H54 (cell line): ENCODE measurements at regions not wholly inside any gene's neighbourhood (a gene's known extent, or its start where the extent isn't known, plus 50 kb on each side); places are given as distances from the start of the nearest gene placed in this dataset.
"Not testable (repeated sequence)": the region's sequence is repeated elsewhere in the genome, so short reads cannot be mapped to it uniquely, and the experiment has no call there.

Source experiments
- DNase-seq: peaks from one replicate; pipeline ENCODE4 v3.0.0; 2011; ENCODE audit warnings: low spot score, mixed read lengths; ENCODE audit not compliant: insufficient read length
- FAIRE-seq: peaks from 3 replicates; lab custom pipeline; 2011; peaks lifted over from hg19 to GRCh38; lab: Jason Lieb, UNC
- POLR2A ChIP-seq: IDR thresholded peaks from 2 replicates; pipeline ENCODE4 v1.6.1; 2011; ENCODE audit warnings: low read depth, mild to moderate bottlenecking, low read length

DNA sequence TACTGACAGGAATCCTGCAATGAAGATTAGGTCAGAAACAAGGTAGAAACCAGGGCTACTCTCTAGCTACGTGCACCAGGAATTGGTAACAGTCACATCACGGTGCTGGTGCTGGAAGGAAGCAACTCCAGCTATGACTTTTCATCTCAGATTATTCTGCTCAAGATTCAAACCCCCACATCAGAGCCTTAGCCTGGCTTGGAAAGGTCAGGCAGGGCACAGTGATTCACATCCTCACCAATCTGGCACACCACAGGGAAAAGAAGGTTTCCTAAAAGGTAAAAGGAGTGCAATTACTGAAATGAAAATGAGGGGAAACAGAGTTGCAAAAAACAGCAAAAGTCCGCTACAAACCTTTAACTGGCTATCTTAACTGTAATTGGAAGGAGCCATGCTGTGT lies 240.2 kb upstream of the NPSR1 start:
- DNase-seq (no peak), FAIRE-seq (peak; percentile 61)
- no peak for TF ChIP-seq POLR2A

DNA sequence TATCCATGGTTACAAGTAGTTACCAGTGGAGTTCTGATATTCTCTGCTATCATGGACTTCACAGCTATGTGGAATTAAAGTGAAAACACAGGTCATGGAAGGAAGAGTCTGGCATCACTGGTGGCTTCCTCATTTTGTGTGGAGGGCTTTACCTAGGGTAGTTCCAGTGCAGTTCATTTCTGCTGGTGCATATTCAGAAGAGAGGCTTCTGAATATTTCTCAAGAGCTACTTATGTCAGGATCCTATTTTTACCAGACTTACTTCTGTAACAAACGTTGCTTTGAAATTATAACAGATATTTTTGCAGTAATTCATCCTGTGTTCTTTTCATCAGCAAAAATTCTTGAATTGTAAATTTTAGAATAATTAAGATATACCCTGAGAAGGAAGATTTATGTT lies 236.5 kb upstream of the NPSR1 start:
- no peak for TF ChIP-seq POLR2A
- DNase-seq (no peak), FAIRE-seq (no peak)

DNA sequence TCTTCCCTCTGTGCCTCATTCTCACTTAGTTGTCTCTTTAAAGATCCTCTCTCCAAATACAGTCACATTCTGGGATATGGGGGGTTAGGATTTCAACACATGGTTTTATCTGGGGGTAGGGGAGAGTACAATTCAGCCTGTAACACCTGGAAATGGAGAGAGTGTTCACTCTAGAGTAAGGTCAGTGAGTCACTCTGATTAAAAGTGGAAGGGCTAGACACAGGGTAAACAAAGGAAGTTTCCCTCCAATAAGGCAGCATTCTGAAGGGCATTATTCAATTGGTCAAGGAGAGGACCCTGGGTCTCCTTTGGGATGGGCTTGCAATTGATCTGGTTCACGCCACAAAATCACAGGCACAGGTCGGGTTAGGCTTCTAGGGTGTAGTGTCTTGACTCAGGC lies 232.8 kb upstream of the NPSR1 start:
- FAIRE-seq (peak; percentile 55), DNase-seq (no peak)
- no peak for TF ChIP-seq POLR2A

DNA sequence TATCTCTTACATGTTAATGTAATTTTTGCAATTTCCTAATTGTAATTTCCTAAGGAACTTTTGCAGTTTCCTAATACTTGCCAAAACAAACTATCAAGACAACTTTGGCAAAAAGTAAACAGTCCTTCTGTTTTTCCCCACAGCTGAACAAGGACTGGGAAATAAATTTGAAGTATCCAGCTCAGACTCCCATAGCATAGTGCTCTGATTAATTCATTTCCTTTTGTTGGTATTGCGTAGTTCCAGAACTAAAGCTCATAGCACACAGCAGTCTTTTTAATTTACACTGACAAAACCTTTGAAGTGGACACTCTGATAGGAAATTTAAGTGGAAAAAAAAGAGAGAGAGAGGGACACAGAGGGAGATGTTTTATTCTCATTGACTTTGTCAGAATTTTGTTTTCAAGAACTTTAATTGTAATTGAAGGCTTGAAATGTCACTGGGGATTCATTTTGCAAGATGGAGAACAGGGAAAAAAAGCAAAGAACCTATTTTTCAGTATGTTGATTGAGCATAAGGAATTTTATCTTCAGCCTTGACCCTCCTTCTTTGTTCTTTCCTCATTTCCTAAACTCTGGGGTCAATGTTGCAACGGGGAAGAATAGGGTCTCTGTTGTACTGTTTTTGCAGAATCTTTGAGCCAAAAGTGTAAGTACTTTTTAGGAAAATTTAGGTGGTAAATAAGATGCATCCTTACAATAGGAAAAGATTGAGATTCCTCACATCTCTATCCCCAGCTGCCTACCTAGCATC lies 232.2 kb upstream of the NPSR1 start:
- TF ChIP-seq POLR2A, result no peak
- DNase-seq (no peak), FAIRE-seq (peak; percentile 33)

DNA sequence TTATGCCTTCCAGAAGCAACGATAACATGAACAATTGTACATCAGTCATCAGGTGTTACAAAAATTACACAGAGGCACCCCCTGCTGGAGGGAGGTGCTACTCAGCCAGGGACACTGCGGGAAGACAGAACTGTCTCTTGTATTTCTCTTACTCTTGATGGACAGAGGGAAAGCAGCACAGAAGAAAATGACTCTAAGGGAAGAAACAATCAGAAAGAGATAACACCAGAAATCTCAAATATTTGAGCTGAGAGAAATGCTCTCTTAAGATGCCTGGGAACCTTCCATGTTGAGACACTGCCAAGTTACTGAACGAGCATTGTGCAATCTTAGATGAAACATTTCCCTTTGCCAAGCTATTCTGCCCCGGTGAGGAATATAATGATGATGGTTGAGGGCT lies 227.6 kb upstream of the NPSR1 start:
- FAIRE-seq, result peak; percentile 33
- no peak for TF ChIP-seq POLR2A
- DNase-seq, result peak; percentile 42

DNA sequence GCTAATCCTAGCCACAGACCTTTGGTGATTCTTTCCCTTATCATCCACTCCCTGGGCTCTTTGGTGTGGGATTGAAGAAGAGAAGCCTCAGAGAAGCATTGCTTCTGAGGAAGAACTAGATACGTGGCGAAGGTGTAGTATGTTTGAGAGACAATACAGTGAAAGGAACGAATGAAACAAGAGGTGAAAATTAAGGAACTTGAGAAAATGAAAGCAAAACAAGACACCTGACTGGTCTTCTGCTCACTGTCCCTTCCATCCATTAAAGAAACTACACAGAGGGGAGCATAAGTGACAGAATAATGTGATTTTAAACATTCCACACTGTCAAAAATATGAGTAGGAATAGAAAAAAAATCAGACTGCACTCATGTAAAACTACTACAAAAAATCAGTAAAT lies 219.6 kb upstream of the NPSR1 start:
- no peak for TF ChIP-seq POLR2A
- DNase-seq (no peak), FAIRE-seq (no peak)

DNA sequence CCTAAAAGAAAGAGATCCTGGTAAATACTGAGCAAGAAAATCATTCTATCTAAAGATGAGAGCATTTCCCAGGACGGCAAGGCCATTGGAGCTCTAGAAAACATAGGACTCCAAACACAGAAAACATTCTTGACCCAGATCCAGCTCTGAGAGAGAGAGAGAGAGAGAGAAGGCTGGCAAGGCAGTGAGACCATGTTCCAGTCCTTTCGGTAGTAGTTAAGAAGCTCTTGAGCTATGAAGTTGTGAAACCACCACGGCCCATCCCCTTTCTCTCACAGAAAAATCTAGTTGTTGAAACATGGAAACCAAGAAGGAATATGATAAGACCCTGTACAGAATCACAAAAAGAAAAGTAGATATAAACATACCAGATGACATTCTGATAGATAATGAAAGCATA lies 212.4 kb upstream of the NPSR1 start:
- no peak for TF ChIP-seq POLR2A
- no peak for FAIRE-seq
- no peak for DNase-seq

DNA sequence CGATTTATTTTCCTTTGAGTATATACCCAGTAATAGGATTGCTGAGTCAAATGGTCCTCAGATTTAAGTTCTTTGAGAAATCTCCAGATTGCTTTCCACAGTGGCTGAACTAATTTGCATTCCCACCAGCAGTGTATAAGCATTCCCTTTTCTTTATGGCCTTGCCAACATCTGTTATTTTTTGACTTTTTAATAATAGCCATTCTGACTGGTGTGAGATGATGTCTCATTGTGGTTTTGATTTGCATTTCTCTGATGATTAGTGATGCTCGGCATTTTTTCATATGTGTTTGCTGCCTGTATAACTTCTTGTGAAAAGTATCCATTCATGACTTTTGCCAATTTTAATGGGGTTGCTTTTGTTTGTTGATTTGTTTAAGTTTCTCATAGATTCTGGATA lies 209.5 kb upstream of the NPSR1 start:
- DNase-seq, FAIRE-seq: not testable (repeated sequence)

DNA sequence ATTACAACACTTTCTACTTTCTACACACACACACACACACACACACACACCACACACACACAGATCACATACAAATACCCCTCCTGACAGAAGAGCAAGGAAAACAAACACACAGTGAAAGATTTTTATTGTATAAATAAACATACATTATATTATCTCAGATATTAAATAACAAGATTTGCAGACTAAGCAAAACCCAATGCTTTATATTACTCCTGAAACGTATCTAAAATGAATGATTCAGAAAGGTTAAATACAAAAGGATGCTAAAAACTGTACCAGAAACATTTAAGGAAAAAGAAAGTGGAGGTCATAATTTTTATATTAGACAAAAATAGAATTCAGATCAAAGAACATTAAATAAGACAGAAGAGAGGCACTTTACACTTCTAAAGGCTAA lies 208.3 kb upstream of the NPSR1 start:
- no peak for TF ChIP-seq POLR2A
- FAIRE-seq (no peak), DNase-seq (no peak)

DNA sequence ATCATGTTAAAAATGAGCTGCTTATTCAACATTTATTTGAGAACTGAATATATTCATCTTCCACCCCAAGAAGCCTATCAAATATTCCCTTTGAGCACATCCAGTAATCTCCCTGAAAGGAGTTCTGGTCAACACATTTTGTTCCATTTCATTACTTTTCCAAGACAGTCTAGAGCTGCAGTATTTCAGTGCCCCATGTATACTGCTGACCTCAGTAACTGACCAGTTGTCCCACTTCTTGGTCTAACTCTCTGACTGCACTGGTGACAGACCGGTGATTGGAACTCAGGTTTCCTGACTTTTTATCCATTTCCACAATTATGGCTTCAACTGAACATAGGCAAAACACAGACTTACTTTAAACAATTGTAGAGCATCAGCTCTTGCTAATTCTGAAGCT lies 206.8 kb upstream of the NPSR1 start:
- DNase-seq (no peak), FAIRE-seq (no peak)
- no peak for TF ChIP-seq POLR2A

DNA sequence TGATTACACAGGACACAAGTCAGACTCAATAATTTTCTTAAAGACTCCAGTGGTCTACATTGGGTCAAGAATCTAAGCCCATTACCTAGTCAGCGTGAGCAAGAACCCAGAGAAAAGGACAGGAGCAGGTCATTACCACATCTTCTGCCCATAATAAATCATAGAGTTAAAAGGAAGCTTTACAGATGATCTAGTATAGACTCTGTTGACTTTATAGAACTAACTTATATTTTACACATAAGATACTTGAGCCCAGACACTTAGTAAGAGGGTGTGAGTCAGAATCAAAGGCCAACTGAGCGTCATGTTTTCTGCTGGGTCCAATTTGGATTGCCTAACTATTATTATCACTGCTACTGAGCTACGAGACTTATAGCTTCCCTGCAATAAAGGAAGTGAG lies 206.1 kb upstream of the NPSR1 start:
- TF ChIP-seq POLR2A, result no peak
- DNase-seq (no peak), FAIRE-seq (no peak)

DNA sequence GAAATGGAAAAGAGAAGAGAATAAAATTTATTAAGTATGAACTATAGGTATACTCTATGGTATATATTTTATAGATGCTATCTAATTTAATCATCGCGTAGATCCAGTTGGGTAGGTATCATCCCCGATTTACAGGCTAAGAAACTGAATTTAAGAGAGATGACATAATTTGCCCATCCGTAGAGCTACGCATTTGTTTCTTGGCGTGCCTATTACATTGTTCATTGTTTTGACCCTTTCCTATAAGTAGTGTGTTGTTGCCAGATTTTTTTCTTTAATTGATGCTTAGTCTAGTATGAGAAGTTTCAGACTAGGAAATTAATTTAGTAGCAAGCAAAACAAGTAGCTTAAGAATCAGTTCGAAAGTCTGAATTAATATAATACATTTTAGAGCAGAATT lies 205.7 kb upstream of the NPSR1 start:
- no peak for TF ChIP-seq POLR2A
- no peak for FAIRE-seq
- no peak for DNase-seq

DNA sequence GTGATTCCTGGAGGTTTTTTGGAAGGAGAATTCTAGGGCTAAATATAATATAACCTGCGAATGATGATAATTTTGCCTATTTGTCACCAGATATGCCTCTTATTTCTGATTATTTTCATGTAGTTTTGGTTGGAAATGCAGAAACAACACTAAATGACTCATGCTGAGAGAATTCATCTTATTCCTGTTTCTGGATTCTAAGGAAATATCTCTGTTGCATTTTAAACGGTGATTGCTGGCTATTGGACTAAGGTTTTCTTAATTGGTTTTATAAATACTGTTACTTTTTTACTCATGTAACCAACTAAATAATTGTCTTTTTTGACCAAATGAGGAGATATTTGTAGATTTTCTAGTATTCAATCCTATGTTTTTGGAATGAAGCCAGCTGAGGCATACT lies 204.9 kb upstream of the NPSR1 start:
- FAIRE-seq (peak; percentile 6), DNase-seq (no peak)
- TF ChIP-seq POLR2A, result no peak

DNA sequence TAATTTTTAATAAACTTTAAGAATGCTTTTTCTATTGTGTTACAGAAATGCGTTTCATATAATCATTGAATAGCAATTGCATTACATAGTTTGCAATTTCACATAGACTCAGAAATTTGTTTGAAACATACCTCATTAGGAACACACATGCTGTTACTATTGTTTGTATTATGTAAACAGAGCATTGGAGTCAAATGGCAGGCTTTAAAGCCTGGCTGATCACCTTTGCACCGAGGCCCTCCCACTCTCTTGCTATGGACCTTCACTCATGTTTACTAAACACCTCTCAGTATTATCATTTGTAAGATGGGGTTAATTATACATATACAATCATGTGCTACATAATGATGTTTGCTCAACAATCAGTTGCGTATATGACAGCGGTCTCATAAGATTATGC lies 203.6 kb upstream of the NPSR1 start:
- DNase-seq, result no peak

DNA sequence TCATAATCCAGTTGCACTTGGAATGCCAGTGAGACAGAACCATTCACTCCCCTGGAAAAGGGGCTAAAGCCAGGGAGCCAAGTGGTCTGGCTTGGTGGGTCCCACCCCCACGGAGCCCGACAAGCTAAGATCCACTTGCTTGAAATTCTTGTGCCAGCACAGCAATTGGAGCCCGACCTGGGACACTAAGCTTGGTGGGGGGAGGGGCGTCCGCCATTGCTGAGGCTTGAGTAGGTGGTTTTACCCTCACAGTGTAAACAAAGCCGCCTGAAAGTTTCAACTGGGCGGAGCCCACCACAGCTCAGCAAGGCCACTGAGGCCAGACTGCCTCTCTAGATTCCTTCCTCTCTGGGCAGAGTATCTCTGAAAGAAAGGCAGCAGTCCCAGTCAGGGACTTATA lies 200.7 kb upstream of the NPSR1 start:
- DNase-seq (no peak), FAIRE-seq (no peak)
- TF ChIP-seq POLR2A, result no peak

More for the DNA sequence above, 203.6 kb upstream of the NPSR1 start:
- no peak for FAIRE-seq
- no peak for TF ChIP-seq POLR2A
